DMS153 (cell line): ENCODE measurements at regions not wholly inside any gene's neighbourhood (a gene's known extent, or its start where the extent isn't known, plus 50 kb on each side); places are given as distances from the start of the nearest gene placed in this dataset.

Source experiments
- DNase-seq: peaks from one replicate; lab custom pipeline; 2025; lab: John Stamatoyannopoulos, UW

DNA sequence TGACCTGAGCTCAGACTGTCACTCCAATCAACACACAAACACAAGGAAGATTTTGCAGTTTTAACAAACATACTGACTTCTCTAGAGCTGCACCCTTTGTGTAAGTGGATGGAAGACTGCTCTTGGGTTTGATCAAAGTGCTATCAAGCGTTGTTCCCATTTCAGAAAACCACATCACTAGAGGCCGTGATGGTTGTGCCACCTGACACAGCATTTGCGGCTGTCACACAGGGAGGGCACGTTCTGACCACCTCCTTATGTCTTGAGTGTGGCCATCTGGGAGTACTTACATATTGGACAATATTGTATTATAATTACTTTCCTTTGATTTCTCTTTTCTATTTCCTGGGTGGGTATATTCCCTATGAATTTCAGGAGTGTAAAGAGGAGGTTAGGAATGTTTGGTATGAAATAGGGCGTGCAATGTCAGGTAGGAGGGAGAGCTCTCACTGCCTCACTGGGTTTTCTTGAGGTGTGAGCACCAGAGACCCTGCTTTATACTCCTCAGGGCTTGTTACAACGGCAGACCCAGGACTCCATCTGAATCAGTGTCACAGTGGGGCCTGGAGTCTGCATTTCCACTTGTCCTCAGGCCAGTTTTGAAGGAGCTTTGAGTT lies 74.3 kb downstream of the SYNE3 start:
- no peak for DNase-seq

DNA sequence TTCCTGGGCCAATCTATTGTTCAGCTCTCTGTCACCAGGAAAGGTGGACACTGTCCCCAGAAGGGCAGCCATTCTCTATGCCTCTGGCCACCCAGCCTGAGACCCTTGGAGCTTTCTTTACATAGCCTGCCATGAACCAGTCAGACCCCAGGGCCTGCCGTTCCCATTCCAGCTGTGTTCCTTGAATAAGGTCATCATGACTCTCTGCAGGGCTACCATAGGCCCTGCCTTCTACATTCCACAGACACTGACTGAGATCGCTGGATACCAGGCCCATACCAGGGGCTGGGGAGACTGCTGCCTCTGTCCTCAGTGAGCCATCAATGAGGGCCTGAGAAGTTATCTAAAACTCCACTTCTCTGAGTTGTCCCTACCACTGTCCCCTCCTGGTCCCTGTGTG lies 75.5 kb downstream of the SYNE3 start:
- no peak for DNase-seq

- no peak for DNase-seq
Measured at GRCh38 chr14:95440496-95440895, 76.0 kb downstream of the SYNE3 start.

GRCh38 chr14:95439881-95440280 lies 76.6 kb downstream of the SYNE3 start:
- no peak for DNase-seq

- no peak for DNase-seq
Measured at GRCh38 chr14:95437715-95438114, 78.7 kb downstream of the SYNE3 start.

DNA sequence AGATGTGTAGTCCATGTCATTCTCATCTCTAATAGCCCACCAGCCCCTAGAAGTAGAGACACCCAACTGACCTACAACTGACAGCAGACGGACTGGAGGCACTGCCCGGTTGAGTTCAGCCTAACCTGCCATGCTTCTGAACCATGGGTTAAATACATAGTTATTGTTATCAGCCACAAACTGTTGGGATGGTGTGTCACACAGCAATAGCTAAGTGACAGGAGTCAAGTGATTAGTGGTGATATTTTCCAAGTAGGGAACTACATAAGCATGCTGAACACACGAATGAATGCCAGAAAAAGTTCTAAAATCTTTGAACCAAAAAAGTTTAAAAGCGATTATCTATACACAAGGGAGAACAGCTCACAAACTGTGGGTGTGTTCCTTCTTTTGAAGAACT lies 80.1 kb downstream of the SYNE3 start:
- no peak for DNase-seq

GRCh38 chr14:95434121-95434520 lies 82.3 kb downstream of the SYNE3 start:
- no peak for DNase-seq

DNA sequence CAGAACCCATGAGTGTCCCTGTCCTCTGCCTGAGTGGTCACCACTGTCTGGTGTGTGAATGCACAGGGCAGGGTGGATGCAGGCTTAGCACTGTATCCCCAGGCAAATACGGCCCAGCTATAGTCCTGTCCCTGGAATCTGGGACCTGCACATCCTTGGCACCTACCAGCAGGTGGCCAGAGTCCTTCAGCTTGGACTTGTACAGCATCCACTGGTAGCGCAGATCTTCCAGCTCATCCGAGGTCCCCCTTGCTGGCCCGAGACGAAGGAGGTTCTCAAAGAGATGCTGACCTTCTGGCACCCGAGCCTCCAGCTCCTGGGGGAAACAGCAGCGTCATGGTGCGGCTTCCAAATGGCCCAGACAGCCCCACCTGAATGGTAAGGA lies 83.4 kb downstream of the SYNE3 start:
- no peak for DNase-seq

DNA sequence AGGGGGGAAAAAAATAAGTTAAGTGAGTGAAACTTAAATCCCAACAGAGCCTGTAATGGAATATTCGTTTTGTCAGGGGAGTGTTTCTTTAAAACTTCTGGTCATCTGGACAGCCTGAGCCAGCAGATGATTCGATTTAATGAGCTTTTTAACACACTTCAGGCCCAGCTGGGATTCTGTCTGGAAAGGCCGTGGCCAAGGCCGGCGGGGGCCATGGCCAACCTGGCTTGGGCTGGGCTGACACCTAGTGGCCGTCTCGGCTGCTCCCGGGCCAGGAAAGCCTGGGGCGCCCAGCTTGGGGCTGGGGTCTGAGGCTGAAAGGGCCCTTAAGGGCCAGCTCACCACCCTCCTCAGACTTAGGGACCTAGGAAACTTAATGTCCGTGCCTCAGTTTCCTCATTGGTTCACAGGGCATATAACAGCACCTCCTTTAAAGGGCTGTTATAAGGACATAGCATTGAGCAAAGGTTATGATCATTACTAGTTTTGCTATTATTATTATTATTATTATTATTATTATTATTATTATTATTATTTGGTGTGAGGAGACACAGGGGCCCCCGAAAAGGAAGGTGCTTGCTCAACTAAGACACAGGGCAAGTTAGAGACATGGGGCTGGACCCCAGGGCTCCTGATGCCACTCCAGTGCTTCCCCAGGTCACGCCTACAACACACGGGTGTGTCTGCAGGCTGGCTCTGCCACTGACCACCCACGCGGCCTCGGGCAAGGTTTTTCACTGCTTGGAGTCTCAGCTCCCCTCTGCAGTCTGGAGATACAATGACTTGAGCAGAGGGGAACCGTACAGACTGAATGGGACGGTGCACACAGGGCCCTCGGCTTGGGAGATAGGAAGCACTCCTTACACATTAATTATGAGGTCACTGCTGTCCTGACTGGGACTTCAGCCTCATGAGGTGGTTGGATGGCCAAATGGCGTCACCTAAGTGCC lies 84.0 kb downstream of the SYNE3 start:
- no peak for DNase-seq

DNA sequence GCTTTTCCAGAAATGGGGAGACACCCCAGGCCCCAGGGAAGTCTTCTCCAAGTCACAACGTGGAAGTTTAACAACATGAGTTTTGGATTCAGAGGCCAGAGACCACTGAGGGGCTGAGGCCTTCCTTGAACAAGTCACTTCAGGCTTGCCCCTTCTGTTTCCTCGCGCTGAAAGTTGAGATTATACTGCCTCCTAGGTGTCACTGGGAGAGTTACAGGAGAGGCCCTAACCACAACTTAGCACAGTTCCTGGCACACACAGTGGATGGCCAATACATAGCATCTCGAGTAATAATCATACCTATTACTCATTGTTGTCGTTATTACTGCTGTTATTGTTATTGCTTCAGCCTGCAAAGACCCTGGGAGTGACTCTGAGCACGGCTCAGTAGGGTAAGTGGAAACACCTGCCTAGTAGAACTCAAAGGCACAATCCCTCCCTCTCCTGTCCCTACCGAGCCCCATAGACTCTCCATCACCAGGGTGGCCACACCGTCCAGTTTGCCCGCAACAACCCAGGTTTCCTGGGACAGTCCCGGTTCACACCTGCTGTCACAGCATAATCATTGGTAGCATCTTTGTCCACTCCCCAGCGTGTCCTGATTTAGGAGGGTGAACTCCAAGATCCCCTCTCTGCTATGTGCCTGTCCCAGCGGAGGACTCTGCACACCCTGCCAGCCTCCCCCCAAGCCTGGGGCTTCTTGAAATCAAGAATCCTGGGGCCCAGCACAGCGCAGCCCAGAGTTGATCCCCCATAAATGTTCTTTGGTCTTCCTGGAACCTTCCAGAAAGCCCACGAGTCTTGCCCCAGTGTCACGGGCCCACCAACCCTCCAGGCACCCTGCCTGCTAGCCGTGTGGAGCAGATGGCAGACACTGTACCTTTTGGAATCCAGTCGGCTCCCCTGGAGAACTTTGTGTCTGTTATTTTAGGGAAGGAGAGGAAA lies 85.0 kb downstream of the SYNE3 start:
- no peak for DNase-seq

- no peak for DNase-seq
Measured at GRCh38 chr14:95428557-95428956, 87.9 kb downstream of the SYNE3 start.

GRCh38 chr14:95426116-95426475 lies 90.4 kb downstream of the SYNE3 start:
- no peak for DNase-seq

DNA sequence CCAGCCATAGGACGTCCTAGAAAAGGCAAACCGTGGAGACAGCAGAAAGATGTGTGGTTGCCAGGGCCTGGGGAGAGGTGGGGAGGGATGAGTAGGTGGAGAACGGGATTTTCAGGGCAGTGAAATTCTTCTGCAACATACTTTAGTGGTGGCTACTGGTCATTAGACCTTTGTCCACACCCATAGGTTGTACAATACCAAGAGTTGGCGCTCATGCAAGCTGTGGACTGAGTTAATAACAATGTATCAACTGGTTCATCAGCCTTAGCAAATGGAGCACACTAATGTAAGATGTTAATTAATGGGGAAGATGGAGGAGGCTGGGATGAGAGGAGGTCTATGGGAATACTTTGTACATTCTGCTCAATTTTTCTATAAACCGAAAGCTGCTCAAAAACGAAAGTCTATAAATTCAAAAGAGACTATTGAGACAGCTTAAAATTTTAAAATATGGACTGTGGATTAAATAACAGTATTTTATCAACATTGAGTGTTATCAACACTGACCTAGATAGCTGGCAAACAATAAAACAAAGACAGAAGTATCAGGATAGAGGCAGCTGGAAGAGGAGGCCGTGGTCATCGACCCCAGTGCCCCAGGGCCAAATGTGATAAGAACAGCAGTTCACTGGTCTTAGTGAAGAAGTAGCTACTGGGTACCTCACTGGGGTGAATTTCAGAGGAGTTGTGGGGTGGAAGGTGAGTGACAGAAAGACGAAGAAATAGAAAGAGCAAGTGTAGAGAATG lies 90.9 kb downstream of the SYNE3 start:
- DNase-seq = no peak

GRCh38 chr14:95424529-95424928 lies 91.9 kb downstream of the SYNE3 start:
- no peak for DNase-seq

GRCh38 chr14:95421741-95422140 lies 94.7 kb downstream of the SYNE3 start:
- DNase-seq = no peak

- no peak for DNase-seq
Measured at GRCh38 chr14:95420060-95420459, 96.4 kb downstream of the SYNE3 start.

- no peak for DNase-seq
Measured at GRCh38 chr14:95419569-95419968, 96.9 kb downstream of the SYNE3 start.

DNA sequence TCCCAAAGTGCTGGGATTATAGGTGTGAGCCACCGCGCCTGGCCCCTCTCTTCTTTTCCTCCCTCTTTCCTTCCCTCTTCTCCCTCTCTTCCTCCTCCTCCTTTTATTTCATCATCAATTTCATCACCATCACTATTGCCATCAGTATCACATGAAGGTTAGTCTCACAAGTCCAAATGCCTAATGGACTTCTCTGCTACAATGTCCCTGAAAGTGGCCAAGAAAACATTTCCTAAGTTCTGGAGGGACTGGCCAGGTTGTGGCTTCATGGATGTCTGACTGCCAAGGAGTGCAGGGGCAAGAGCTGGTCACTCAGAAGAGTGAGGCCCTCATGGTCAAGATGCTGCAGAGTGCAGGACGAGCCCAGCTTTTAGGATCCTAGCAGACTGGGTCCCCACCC lies 97.6 kb downstream of the SYNE3 start:
- DNase-seq = no peak

DNA sequence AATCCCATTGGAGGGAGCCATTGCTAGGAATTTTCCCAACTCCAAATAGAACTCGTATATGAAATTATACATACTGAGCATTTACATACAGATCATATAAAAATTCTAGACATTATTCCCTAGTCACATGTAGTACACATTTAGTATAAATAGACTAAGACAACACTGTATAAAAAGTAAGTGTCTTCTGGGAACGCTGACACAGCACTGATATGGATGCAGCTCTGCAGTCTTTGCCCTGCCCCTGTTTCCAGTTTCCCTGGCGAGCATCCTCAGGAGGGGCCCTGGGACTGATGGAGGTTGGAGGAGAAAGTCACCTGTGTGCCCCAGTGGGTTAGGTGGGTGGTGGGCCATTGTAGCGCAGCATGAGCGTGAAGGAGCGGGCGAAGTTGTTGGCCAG lies 97.8 kb upstream of the CLMN start:
- no peak for DNase-seq

DNA sequence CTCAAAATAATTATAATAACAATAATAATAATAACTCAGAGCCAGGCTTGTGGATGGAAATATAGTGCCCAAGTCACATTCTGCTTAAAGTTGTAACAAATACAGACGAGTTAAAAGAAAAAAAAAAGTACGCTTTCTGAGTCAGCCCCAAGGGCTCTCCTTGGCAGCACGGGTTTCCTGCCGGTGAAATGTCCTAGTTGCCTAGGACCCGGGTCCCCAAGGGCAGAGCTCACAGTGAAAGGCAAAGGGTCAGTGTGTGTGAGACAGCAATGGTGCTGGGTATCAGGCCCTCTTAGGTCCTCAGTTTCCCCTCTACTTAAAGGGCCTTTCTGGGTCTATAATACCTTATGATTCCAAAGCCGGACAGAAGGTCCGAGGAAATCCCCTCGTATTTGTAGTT lies 96.3 kb upstream of the CLMN start:
- DNase-seq = no peak

DNA sequence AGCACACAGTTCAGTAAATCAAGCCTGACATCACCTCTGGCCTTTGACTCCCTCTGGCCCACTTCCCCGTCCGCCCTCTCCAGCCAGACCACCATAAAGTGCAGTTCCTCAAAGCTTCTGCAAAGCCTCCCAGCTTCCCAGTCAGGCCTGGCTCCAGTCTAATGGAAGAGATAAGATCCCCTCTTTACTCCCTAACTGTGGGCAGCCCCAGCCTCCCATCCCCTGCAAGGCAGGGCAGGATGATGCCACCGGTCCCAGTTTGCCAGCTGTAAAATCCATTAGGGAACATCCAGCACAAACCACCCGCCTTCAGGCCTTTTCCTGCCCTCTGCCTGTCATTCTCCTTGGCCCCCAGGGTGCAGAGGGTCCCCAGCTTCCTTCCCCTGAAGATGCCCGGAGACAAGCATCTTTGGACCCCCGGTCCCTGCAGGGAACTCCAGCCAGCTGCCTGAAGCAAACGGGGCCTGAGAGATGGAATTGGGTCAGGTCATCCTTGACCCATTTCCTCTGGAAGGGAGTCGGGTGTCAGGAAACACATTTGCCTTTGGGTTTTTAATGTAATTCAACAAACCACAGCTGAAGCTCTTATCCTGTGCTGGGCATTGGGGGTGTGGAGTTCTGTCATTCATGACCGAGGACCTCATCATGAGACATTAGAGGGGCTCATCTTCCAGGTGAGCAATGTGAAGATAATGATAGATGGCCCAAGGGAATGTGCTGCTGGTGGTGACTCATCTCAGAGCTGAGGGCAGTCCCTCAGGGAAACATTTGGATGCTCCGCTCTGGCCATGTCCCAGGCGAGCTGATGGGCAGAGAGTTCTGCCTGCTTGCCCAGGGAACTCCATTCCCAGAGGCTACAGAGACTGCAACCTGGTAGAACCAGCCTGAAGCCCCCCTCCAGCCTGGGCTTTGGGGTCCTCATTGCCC lies 93.8 kb upstream of the CLMN start:
- no peak for DNase-seq
